IMR-90 (cell line): ENCODE measurements at regions not wholly inside any gene's neighbourhood (a gene's known extent, or its start where the extent isn't known, plus 50 kb on each side); places are given as distances from the start of the nearest gene placed in this dataset.

Experiments
- ATAC-seq: fragments of 200-7000 bp; cut with Tn5 transposase; 2 replicates; pipeline ENCODE4 v1.9.1; 2020; ENCODE audit warnings: low read depth, mild to moderate bottlenecking, moderate library complexity
- BruUV-seq: library from RNA; stranded (reverse); fragments of 400-500 nt; replicated peaks from 2 replicates; lab custom pipeline; 2021; lab: Mats Ljungman, UMichigan
- CTCF ChIA-PET: fragments of 300-600 bp; formaldehyde crosslinking; extraction: SDS; loops from one replicate; lab custom pipeline; 2021; ENCODE audit warnings: antibody characterized with exemption; lab: Yijun Ruan, JAX
- POLR2A ChIA-PET: fragments of 300-600 bp; sonication (Branson Sonifier 250); formaldehyde crosslinking; loops from one replicate; lab custom pipeline; 2022; ENCODE audit warnings: antibody characterized with exemption; ENCODE audit not compliant: unreplicated experiment; lab: Charles Lee
- DNase-seq: peaks from one replicate; pipeline ENCODE4 v3.0.0; 2013
- H2AFZ ChIP-seq: replicated peaks from 2 replicates; pipeline ENCODE3; 2013; ENCODE audit warnings: low read length, mild to moderate bottlenecking; ENCODE audit not compliant: poor library complexity
- H2AK5ac ChIP-seq: 2 replicates; pipeline ENCODE4 v1.6.1; 2013; ENCODE audit warnings: low read depth, low read length, inconsistent platforms
- H2AK9ac ChIP-seq: replicated peaks from 2 replicates; pipeline ENCODE3; 2013; ENCODE audit warnings: mild to moderate bottlenecking, low read depth, low read length, moderate library complexity; ENCODE audit not compliant: poor library complexity
- H2BK120ac ChIP-seq: 2 replicates; pipeline ENCODE4 v1.6.1; 2013; ENCODE audit warnings: low read depth, low read length, inconsistent platforms
- H2BK15ac ChIP-seq: 3 replicates; pipeline ENCODE4 v1.6.1; 2013; ENCODE audit warnings: low read depth, low read length, inconsistent platforms
- H2BK20ac ChIP-seq: 2 replicates; pipeline ENCODE4 v1.6.1; 2013; ENCODE audit warnings: low read depth, mild to moderate bottlenecking, inconsistent platforms, low read length, moderate library complexity
- H2BK5ac ChIP-seq: 2 replicates; pipeline ENCODE4 v1.6.1; 2013; ENCODE audit warnings: mild to moderate bottlenecking, low read depth, low read length, inconsistent platforms; ENCODE audit not compliant: poor library complexity, severe bottlenecking
- H3K14ac ChIP-seq: replicated peaks from 2 replicates; pipeline ENCODE4 v1.6.1; 2013; ENCODE audit warnings: low read depth, low read length, inconsistent platforms
- H3K18ac ChIP-seq: 2 replicates; pipeline ENCODE4 v1.6.1; 2013; ENCODE audit warnings: low read depth, low read length, control low read depth
- H3K23ac ChIP-seq: 2 replicates; pipeline ENCODE4 v1.6.1; 2013; ENCODE audit warnings: low read depth, low read length, inconsistent platforms
- H3K27ac ChIP-seq: 2 replicates; pipeline ENCODE4 v1.5.1; 2013; ENCODE audit warnings: mild to moderate bottlenecking, control low read depth, low read length; ENCODE audit not compliant: insufficient read depth
- H3K27me3 ChIP-seq: 2 replicates; pipeline ENCODE4 v1.6.1; 2013; ENCODE audit warnings: low read length; ENCODE audit not compliant: control insufficient read depth, insufficient read depth
- H3K36me3 ChIP-seq: 2 replicates; pipeline ENCODE4 v1.6.1; 2013; ENCODE audit warnings: low read length, mixed read lengths; ENCODE audit not compliant: control insufficient read depth, insufficient read depth
- H3K4ac ChIP-seq: 2 replicates; pipeline ENCODE4 v1.6.1; 2013; ENCODE audit warnings: low read depth, low read length, inconsistent platforms
- H3K4me1 ChIP-seq: 2 replicates; pipeline ENCODE4 v1.6.1; 2013; ENCODE audit warnings: low read length, mixed read lengths; ENCODE audit not compliant: control insufficient read depth, insufficient read depth
- H3K4me2 ChIP-seq: 2 replicates; pipeline ENCODE4 v1.6.1; 2013; ENCODE audit warnings: low read depth, mild to moderate bottlenecking, control low read depth, low read length, moderate library complexity
- H3K4me3 ChIP-seq: 2 replicates; pipeline ENCODE4 v1.5.1; 2013; ENCODE audit warnings: low read depth, mild to moderate bottlenecking, control low read depth, low read length, moderate library complexity; ENCODE audit not compliant: insufficient read depth
- H3K56ac ChIP-seq: 2 replicates; pipeline ENCODE4 v1.6.1; 2013; ENCODE audit warnings: low read length, inconsistent platforms; ENCODE audit not compliant: insufficient read depth; ENCODE audit errors: extremely low read depth
- H3K79me1 ChIP-seq, 2 experiments: 2 replicates each; pipeline ENCODE4 v1.6.1; 2013; ENCODE audit warnings: low read length in 2 of 2, inconsistent platforms in 1 of 2, low read depth in 1 of 2
- H3K9ac ChIP-seq: 2 replicates; pipeline ENCODE4 v1.6.1; 2013; ENCODE audit warnings: low read depth, low read length, control low read depth
- H3K9me1 ChIP-seq: 2 replicates; pipeline ENCODE4 v1.6.1; 2013; ENCODE audit warnings: low read length, inconsistent platforms; ENCODE audit not compliant: insufficient read depth
- H3K9me3 ChIP-seq: 2 replicates; pipeline ENCODE4 v1.6.1; 2013; ENCODE audit warnings: low read length; ENCODE audit not compliant: control insufficient read depth, insufficient read depth
- H4K20me1 ChIP-seq: 2 replicates; pipeline ENCODE4 v1.6.1; 2013; ENCODE audit warnings: low read length, inconsistent platforms; ENCODE audit not compliant: insufficient read depth
- H4K5ac ChIP-seq: 2 replicates; pipeline ENCODE4 v1.6.1; 2013; ENCODE audit warnings: mild to moderate bottlenecking, low read depth, low read length, control low read depth
- H4K8ac ChIP-seq, 2 experiments: 2 replicates each; pipeline ENCODE4 v1.6.1; 2013; ENCODE audit warnings: low read depth in 2 of 2, low read length in 2 of 2, control low read depth in 1 of 2, inconsistent platforms in 1 of 2
- H4K91ac ChIP-seq: 2 replicates; pipeline ENCODE4 v1.6.1; 2013; ENCODE audit warnings: low read depth, low read length, inconsistent platforms; ENCODE audit not compliant: insufficient read depth
- BHLHE40 ChIP-seq: fragments of 150-350 bp; IDR thresholded peaks from 2 replicates; pipeline ENCODE4 v1.6.1; 2016; ENCODE audit warnings: mild to moderate bottlenecking, low read depth, low read length
- CEBPB ChIP-seq: IDR thresholded peaks from 2 replicates; pipeline ENCODE4 v1.6.1; 2012; ENCODE audit warnings: low read depth, low read length, improper control_type of control experiment
- CHD1 ChIP-seq: IDR thresholded peaks from 2 replicates; pipeline ENCODE4 v1.6.1; 2012; ENCODE audit warnings: low read depth, low read length, improper control_type of control experiment
- ELK1 ChIP-seq: fragments of 150-350 bp; IDR thresholded peaks from 2 replicates; pipeline ENCODE4 v1.6.1; 2016; ENCODE audit warnings: low read depth, mild to moderate bottlenecking, low read length, moderate library complexity, borderline replicate concordance
- FOS ChIP-seq: fragments of 150-350 bp; IDR thresholded peaks from 2 replicates; pipeline ENCODE4 v1.6.1; 2016; ENCODE audit warnings: low read depth, low read length
- MXI1 ChIP-seq: IDR thresholded peaks from 2 replicates; pipeline ENCODE4 v1.6.1; 2012; ENCODE audit warnings: low read depth, mild to moderate bottlenecking, low read length, moderate library complexity, borderline replicate concordance
- POLR2A ChIP-seq: IDR thresholded peaks from 2 replicates; pipeline ENCODE4 v1.6.1; 2012; ENCODE audit warnings: mild to moderate bottlenecking, low read depth, low read length
- RAD21 ChIP-seq: IDR thresholded peaks from 2 replicates; pipeline ENCODE4 v1.6.1; 2012; ENCODE audit warnings: low read length, improper control_type of control experiment
- RCOR1 ChIP-seq: IDR thresholded peaks from 2 replicates; pipeline ENCODE4 v1.6.1; 2012; ENCODE audit warnings: mild to moderate bottlenecking, low read length, improper control_type of control experiment; ENCODE audit not compliant: insufficient replicate concordance
- RFX5 ChIP-seq: IDR thresholded peaks from 2 replicates; pipeline ENCODE4 v1.8.0; 2012; ENCODE audit warnings: low read depth, mild to moderate bottlenecking, low read length, moderate library complexity
- SMC3 ChIP-seq: fragments of 150-350 bp; IDR thresholded peaks from 2 replicates; pipeline ENCODE4 v1.6.1; 2016; ENCODE audit warnings: low read depth, mild to moderate bottlenecking, antibody characterized with exemption, low read length, moderate library complexity
- USF2 ChIP-seq: fragments of 150-350 bp; IDR thresholded peaks from 2 replicates; pipeline ENCODE4 v1.6.1; 2017; ENCODE audit warnings: mild to moderate bottlenecking, antibody characterized with exemption, low read length, low read depth
- WGBS, 2 experiments: methylation state at CpG; one replicate each; pipeline versions ENCODE4 v1.1.5 to v1.1.7; 2013; ENCODE audit warnings: missing lambda C conversion rate in 2 of 2; ENCODE audit not compliant: insufficient read length in 1 of 2; ENCODE audit errors: extremely low coverage in 2 of 2; 5-methylcytosine and 5-hydroxymethylcytosine counted together
- dilution Hi-C: fragments of 300-500 bp; cut with HindIII; formaldehyde crosslinking; loops from one replicate; pipeline ENCODE4 v1.14.3; 2018; ENCODE audit warnings: low sequenced_read_pairs; ENCODE audit not compliant: unreplicated experiment
- in situ Hi-C: fragments of 300-500 bp; cut with MboI; formaldehyde crosslinking; loops from 3 replicates; pipeline ENCODE4 v1.14.3; 2019; ENCODE audit warnings: low sequenced_read_pairs, inconsistent platforms, mixed read lengths
- intact Hi-C: fragments of 100-400 bp; cut with micrococcal nuclease; formaldehyde crosslinking; loops from 2 replicates; pipeline ENCODE4 v1.10.0; 2022

- H2AK9ac ChIP-seq: peak overlapping the region; percentile 96
- ATAC-seq (no peak), DNase-seq (no peak)
- CTCF ChIA-PET: interaction anchor here (0.6 to 1.2 kb wide), 3 partner anchors 32 to 453 kb away, joined by 3 to 5 read pairs (median 4); no protein-coding TSS in a partner anchor
- peak overlapping the region; percentile 100 for H2BK5ac ChIP-seq
- peak overlapping the region; percentile 100 for H2BK20ac ChIP-seq
- H3K4me1 ChIP-seq: peaks cover 20% of the 10 kb centered on the region
- H3K14ac ChIP-seq: peak overlapping the region; percentile 100
- BruUV-seq: TSS peak; percentile 91
- H3K27ac ChIP-seq: peak overlapping the region; percentile 93
- peak overlapping the region; percentile 83 for H3K4me2 ChIP-seq
- in situ Hi-C loops: no loop called here
- peaks cover 15% of the 10 kb centered on the region for H3K9me1 ChIP-seq
- no peaks in the 10 kb centered on the region for H3K9me3 ChIP-seq
- H4K20me1 ChIP-seq: no peaks in the 10 kb centered on the region
- peak overlapping the region; percentile 99 for H4K5ac ChIP-seq
- H2AK5ac ChIP-seq: peak overlapping the region; percentile 99
- TF ChIP-seq RAD21 (no peak), RFX5 (no peak), BHLHE40 (no peak), ELK1 (no peak), CHD1 (no peak), MXI1 (no peak), CEBPB (no peak), USF2 (no peak), FOS (no peak), RCOR1 (no peak), SMC3 (no peak), POLR2A (no peak)
- H2AFZ ChIP-seq: peak overlapping the region; percentile 80
- H3K4ac ChIP-seq: peak overlapping the region; percentile 100
- POLR2A ChIA-PET: no interaction called here
- no peak overlapping the region for H3K4me3 ChIP-seq
- peak overlapping the region; percentile 56 to 99 for H4K8ac ChIP-seq
- peak overlapping the region; percentile 99 for H3K18ac ChIP-seq
- H3K79me1 ChIP-seq: peaks cover 0 to 18% of the 10 kb centered on the region in 2 experiments; a peak in 2 of 4 replicates
- peak overlapping the region; percentile 100; the same call in 1 of the 2 replicates for H3K23ac ChIP-seq
- peak overlapping the region; percentile 100 for H4K91ac ChIP-seq
- H2BK15ac ChIP-seq: peak overlapping the region; percentile 96; the same call in 2 of the 3 replicates
- intact Hi-C loops: loop anchor here (1.0 kb wide), 2 partner anchors 165 to 245 kb away; no protein-coding TSS in a partner anchor
- no peaks in the 10 kb centered on the region for H3K27me3 ChIP-seq
- H2BK120ac ChIP-seq: peak overlapping the region; percentile 100
- peak overlapping the region; percentile 75 for H3K9ac ChIP-seq
- no peaks in the 10 kb centered on the region for H3K36me3 ChIP-seq
- no CpG with 5 or more reads among the region's 2 CpGs for WGBS, 2 experiments
- peak overlapping the region; percentile 100 for H3K56ac ChIP-seq
- dilution Hi-C loops: no loop called here
These were observed 441.3 kb upstream of the THBS1 start for GRCh38 chr15:39139431-39140059.
